IMR-90 (cell line): ENCODE measurements at regions not wholly inside any gene's neighbourhood (a gene's known extent, or its start where the extent isn't known, plus 50 kb on each side); places are given as distances from the start of the nearest gene placed in this dataset.

Experiments used
- ATAC-seq: fragments of 200-7000 bp; cut with Tn5 transposase; 2 replicates; pipeline ENCODE4 v1.9.1; 2020; ENCODE audit warnings: low read depth, mild to moderate bottlenecking, moderate library complexity
- BruUV-seq: library from RNA; stranded (reverse); fragments of 400-500 nt; replicated peaks from 2 replicates; lab custom pipeline; 2021; lab: Mats Ljungman, UMichigan
- CTCF ChIA-PET: fragments of 300-600 bp; formaldehyde crosslinking; extraction: SDS; loops from one replicate; lab custom pipeline; 2021; ENCODE audit warnings: antibody characterized with exemption; lab: Yijun Ruan, JAX
- POLR2A ChIA-PET: fragments of 300-600 bp; sonication (Branson Sonifier 250); formaldehyde crosslinking; loops from one replicate; lab custom pipeline; 2022; ENCODE audit warnings: antibody characterized with exemption; ENCODE audit not compliant: unreplicated experiment; lab: Charles Lee
- DNase-seq: peaks from one replicate; pipeline ENCODE4 v3.0.0; 2013
- H2AFZ ChIP-seq: replicated peaks from 2 replicates; pipeline ENCODE3; 2013; ENCODE audit warnings: low read length, mild to moderate bottlenecking; ENCODE audit not compliant: poor library complexity
- H2AK5ac ChIP-seq: 2 replicates; pipeline ENCODE4 v1.6.1; 2013; ENCODE audit warnings: low read depth, low read length, inconsistent platforms
- H2AK9ac ChIP-seq: replicated peaks from 2 replicates; pipeline ENCODE3; 2013; ENCODE audit warnings: mild to moderate bottlenecking, low read depth, low read length, moderate library complexity; ENCODE audit not compliant: poor library complexity
- H2BK120ac ChIP-seq: 2 replicates; pipeline ENCODE4 v1.6.1; 2013; ENCODE audit warnings: low read depth, low read length, inconsistent platforms
- H2BK15ac ChIP-seq: 3 replicates; pipeline ENCODE4 v1.6.1; 2013; ENCODE audit warnings: low read depth, low read length, inconsistent platforms
- H2BK20ac ChIP-seq: 2 replicates; pipeline ENCODE4 v1.6.1; 2013; ENCODE audit warnings: low read depth, mild to moderate bottlenecking, inconsistent platforms, low read length, moderate library complexity
- H2BK5ac ChIP-seq: 2 replicates; pipeline ENCODE4 v1.6.1; 2013; ENCODE audit warnings: mild to moderate bottlenecking, low read depth, low read length, inconsistent platforms; ENCODE audit not compliant: poor library complexity, severe bottlenecking
- H3K14ac ChIP-seq: replicated peaks from 2 replicates; pipeline ENCODE4 v1.6.1; 2013; ENCODE audit warnings: low read depth, low read length, inconsistent platforms
- H3K18ac ChIP-seq: 2 replicates; pipeline ENCODE4 v1.6.1; 2013; ENCODE audit warnings: low read depth, low read length, control low read depth
- H3K23ac ChIP-seq: 2 replicates; pipeline ENCODE4 v1.6.1; 2013; ENCODE audit warnings: low read depth, low read length, inconsistent platforms
- H3K27ac ChIP-seq: 2 replicates; pipeline ENCODE4 v1.5.1; 2013; ENCODE audit warnings: mild to moderate bottlenecking, control low read depth, low read length; ENCODE audit not compliant: insufficient read depth
- H3K27me3 ChIP-seq: 2 replicates; pipeline ENCODE4 v1.6.1; 2013; ENCODE audit warnings: low read length; ENCODE audit not compliant: control insufficient read depth, insufficient read depth
- H3K36me3 ChIP-seq: 2 replicates; pipeline ENCODE4 v1.6.1; 2013; ENCODE audit warnings: low read length, mixed read lengths; ENCODE audit not compliant: control insufficient read depth, insufficient read depth
- H3K4ac ChIP-seq: 2 replicates; pipeline ENCODE4 v1.6.1; 2013; ENCODE audit warnings: low read depth, low read length, inconsistent platforms
- H3K4me1 ChIP-seq: 2 replicates; pipeline ENCODE4 v1.6.1; 2013; ENCODE audit warnings: low read length, mixed read lengths; ENCODE audit not compliant: control insufficient read depth, insufficient read depth
- H3K4me2 ChIP-seq: 2 replicates; pipeline ENCODE4 v1.6.1; 2013; ENCODE audit warnings: low read depth, mild to moderate bottlenecking, control low read depth, low read length, moderate library complexity
- H3K4me3 ChIP-seq: 2 replicates; pipeline ENCODE4 v1.5.1; 2013; ENCODE audit warnings: low read depth, mild to moderate bottlenecking, control low read depth, low read length, moderate library complexity; ENCODE audit not compliant: insufficient read depth
- H3K56ac ChIP-seq: 2 replicates; pipeline ENCODE4 v1.6.1; 2013; ENCODE audit warnings: low read length, inconsistent platforms; ENCODE audit not compliant: insufficient read depth; ENCODE audit errors: extremely low read depth
- H3K79me1 ChIP-seq, 2 experiments: 2 replicates each; pipeline ENCODE4 v1.6.1; 2013; ENCODE audit warnings: low read length in 2 of 2, inconsistent platforms in 1 of 2, low read depth in 1 of 2
- H3K9ac ChIP-seq: 2 replicates; pipeline ENCODE4 v1.6.1; 2013; ENCODE audit warnings: low read depth, low read length, control low read depth
- H3K9me1 ChIP-seq: 2 replicates; pipeline ENCODE4 v1.6.1; 2013; ENCODE audit warnings: low read length, inconsistent platforms; ENCODE audit not compliant: insufficient read depth
- H3K9me3 ChIP-seq: 2 replicates; pipeline ENCODE4 v1.6.1; 2013; ENCODE audit warnings: low read length; ENCODE audit not compliant: control insufficient read depth, insufficient read depth
- H4K20me1 ChIP-seq: 2 replicates; pipeline ENCODE4 v1.6.1; 2013; ENCODE audit warnings: low read length, inconsistent platforms; ENCODE audit not compliant: insufficient read depth
- H4K5ac ChIP-seq: 2 replicates; pipeline ENCODE4 v1.6.1; 2013; ENCODE audit warnings: mild to moderate bottlenecking, low read depth, low read length, control low read depth
- H4K8ac ChIP-seq, 2 experiments: 2 replicates each; pipeline ENCODE4 v1.6.1; 2013; ENCODE audit warnings: low read depth in 2 of 2, low read length in 2 of 2, control low read depth in 1 of 2, inconsistent platforms in 1 of 2
- H4K91ac ChIP-seq: 2 replicates; pipeline ENCODE4 v1.6.1; 2013; ENCODE audit warnings: low read depth, low read length, inconsistent platforms; ENCODE audit not compliant: insufficient read depth
- CEBPB ChIP-seq: IDR thresholded peaks from 2 replicates; pipeline ENCODE4 v1.6.1; 2012; ENCODE audit warnings: low read depth, low read length, improper control_type of control experiment
- CHD1 ChIP-seq: IDR thresholded peaks from 2 replicates; pipeline ENCODE4 v1.6.1; 2012; ENCODE audit warnings: low read depth, low read length, improper control_type of control experiment
- MAFK ChIP-seq: IDR thresholded peaks from 2 replicates; pipeline ENCODE4 v1.6.1; 2012; ENCODE audit warnings: low read depth, low read length, improper control_type of control experiment
- SMC3 ChIP-seq: fragments of 150-350 bp; IDR thresholded peaks from 2 replicates; pipeline ENCODE4 v1.6.1; 2016; ENCODE audit warnings: low read depth, mild to moderate bottlenecking, antibody characterized with exemption, low read length, moderate library complexity
- WGBS, 2 experiments: methylation state at CpG; one replicate each; pipeline versions ENCODE4 v1.1.5 to v1.1.7; 2013; ENCODE audit warnings: missing lambda C conversion rate in 2 of 2; ENCODE audit not compliant: insufficient read length in 1 of 2; ENCODE audit errors: extremely low coverage in 2 of 2; 5-methylcytosine and 5-hydroxymethylcytosine counted together
- dilution Hi-C: fragments of 300-500 bp; cut with HindIII; formaldehyde crosslinking; loops from one replicate; pipeline ENCODE4 v1.14.3; 2018; ENCODE audit warnings: low sequenced_read_pairs; ENCODE audit not compliant: unreplicated experiment
- in situ Hi-C: fragments of 300-500 bp; cut with MboI; formaldehyde crosslinking; loops from 3 replicates; pipeline ENCODE4 v1.14.3; 2019; ENCODE audit warnings: low sequenced_read_pairs, inconsistent platforms, mixed read lengths
- intact Hi-C: fragments of 100-400 bp; cut with micrococcal nuclease; formaldehyde crosslinking; loops from 2 replicates; pipeline ENCODE4 v1.10.0; 2022
- TF ChIP-seq, protein P1 (sequence below): fragments of 150-350 bp; IDR thresholded peaks from 2 replicates; pipeline ENCODE4 v1.6.1; 2017; ENCODE audit warnings: mild to moderate bottlenecking, antibody characterized with exemption, low read length, low read depth

DNA sequence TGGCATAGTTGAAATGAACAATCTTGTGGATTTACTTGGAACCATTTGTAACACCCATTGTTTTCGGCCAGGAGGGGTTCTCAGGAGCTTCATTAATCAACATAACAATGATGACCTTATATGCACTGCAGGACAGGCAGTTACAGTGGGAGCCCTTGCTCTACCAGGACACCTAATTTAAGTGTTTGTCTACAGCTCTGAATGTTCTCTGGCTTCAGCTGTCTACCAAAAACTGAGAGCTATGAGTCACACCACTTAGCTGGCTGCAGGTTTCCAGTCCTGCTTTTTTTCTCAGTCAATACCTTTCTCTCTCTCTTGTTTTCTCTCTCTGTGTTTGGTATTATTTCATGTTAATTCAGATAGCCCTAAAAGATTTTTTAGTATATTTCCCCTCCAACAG, 105.4 kb upstream of the MBNL2 start:
- Histone ChIP-seq H2BK15ac (peak overlapping the region; percentile 24; the same call in 2 of the 3 replicates), H2AFZ (no peak overlapping the region), H3K4me1 (peaks cover 31% of the 10 kb centered on the region), H3K23ac (no peak overlapping the region; the same call in 1 of the 2 replicates), H3K4me3 (no peak overlapping the region), H3K56ac (no peak overlapping the region), H4K8ac (no peak overlapping the region), H4K5ac (no peak overlapping the region), H3K9me1 (peaks cover 32% of the 10 kb centered on the region), H4K20me1 (no peaks in the 10 kb centered on the region), H2BK120ac (peak overlapping the region; percentile 11; the same call in 1 of the 2 replicates), H3K27ac (no peak overlapping the region), H3K4ac (no peak overlapping the region), H3K9me3 (no peaks in the 10 kb centered on the region), H3K4me2 (no peak overlapping the region), H3K14ac (peak overlapping the region; percentile 32), H2BK20ac (peak overlapping the region; percentile 56; the same call in 1 of the 2 replicates), H2AK5ac (0 out of 2 replicates have a peak overlapping the region, but pooled peaks have one; percentile 3), H2AK9ac (no peak overlapping the region), H4K91ac (0 out of 2 replicates have a peak overlapping the region, but pooled peaks have one; percentile 13), H3K79me1 (peaks cover 0 to 7% of the 10 kb centered on the region in 2 experiments; a peak in 1 of 4 replicates), H3K9ac (no peak overlapping the region), H2BK5ac (no peak overlapping the region), H3K27me3 (no peaks in the 10 kb centered on the region), H3K36me3 (no peaks in the 10 kb centered on the region), H3K18ac (no peak overlapping the region)
- POLR2A ChIA-PET: no interaction called here
- CTCF ChIA-PET: interaction anchor here (1.0 kb wide), 1 partner anchor 96 kb away, joined by 3 read pairs; no protein-coding TSS in a partner anchor
- in situ Hi-C loops: loop anchor here (10.0 kb wide), 1 partner anchor 238 kb away; no protein-coding TSS in a partner anchor
- dilution Hi-C loops: no loop called here
- BruUV-seq: no TSS peak
- peak; percentile 65 for DNase-seq
- intact Hi-C loops: loop anchor here (10.0 kb wide), 1 partner anchor 458 kb away; no protein-coding TSS in a partner anchor
- no peak for ATAC-seq
- TF ChIP-seq SMC3 (no peak), CHD1 (no peak), MAFK (no peak), CEBPB (no peak)
- TF ChIP-seq, protein P1, sequence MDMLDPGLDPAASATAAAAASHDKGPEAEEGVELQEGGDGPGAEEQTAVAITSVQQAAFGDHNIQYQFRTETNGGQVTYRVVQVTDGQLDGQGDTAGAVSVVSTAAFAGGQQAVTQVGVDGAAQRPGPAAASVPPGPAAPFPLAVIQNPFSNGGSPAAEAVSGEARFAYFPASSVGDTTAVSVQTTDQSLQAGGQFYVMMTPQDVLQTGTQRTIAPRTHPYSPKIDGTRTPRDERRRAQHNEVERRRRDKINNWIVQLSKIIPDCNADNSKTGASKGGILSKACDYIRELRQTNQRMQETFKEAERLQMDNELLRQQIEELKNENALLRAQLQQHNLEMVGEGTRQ: no peak
- WGBS, 2 experiments: no CpG with 5 or more reads among the region's 1 CpG
